Ovary (tissue), 3 donors: ENCODE measurements at regions not wholly inside any gene's neighbourhood (a gene's known extent, or its start where the extent isn't known, plus 50 kb on each side); places are given as distances from the start of the nearest gene placed in this dataset.

ENCODE experiments used
- POLR2A ChIP-seq: fragments of 450-650 bp; IDR thresholded peaks from one replicate; pipeline ENCODE4 v1.6.1; 2017; ENCODE audit warnings: antibody characterized with exemption, mild to moderate bottlenecking, moderate library complexity
- TF ChIP-seq, protein P1 (sequence below), 3 donors: fragments of 450-650 bp in 2 of 3; fragments of 200-600 bp in 1 of 3; IDR thresholded peaks; one replicate each; pipeline versions ENCODE4 v1.5.1 to v1.8.0; 2016 to 2022; ENCODE audit warnings: antibody characterized with exemption in 3 of 3, mild to moderate bottlenecking in 1 of 3
- donor health status: DM: no; HTN: no; CAD: no.

DNA sequence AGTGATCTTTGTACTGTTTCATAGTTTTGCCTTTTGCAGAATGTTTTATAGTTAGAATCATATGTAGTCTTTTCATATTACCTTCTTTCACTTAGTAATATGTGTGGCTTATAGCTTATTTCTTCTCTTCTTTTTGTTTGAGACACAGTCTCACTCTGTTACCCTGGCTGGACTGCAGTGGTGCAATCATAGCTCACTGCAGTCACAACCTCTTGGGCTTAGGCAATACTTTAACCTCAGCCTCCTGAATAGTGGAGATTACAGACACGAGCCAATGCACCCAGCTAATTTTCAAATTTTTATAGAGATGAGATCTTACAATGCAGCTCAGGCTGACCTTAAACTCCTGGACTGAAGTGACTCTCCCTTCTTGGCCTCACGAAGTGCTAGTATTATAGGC is 435.4 kb upstream of the HSFY2 start:
- TF ChIP-seq, protein P1, sequence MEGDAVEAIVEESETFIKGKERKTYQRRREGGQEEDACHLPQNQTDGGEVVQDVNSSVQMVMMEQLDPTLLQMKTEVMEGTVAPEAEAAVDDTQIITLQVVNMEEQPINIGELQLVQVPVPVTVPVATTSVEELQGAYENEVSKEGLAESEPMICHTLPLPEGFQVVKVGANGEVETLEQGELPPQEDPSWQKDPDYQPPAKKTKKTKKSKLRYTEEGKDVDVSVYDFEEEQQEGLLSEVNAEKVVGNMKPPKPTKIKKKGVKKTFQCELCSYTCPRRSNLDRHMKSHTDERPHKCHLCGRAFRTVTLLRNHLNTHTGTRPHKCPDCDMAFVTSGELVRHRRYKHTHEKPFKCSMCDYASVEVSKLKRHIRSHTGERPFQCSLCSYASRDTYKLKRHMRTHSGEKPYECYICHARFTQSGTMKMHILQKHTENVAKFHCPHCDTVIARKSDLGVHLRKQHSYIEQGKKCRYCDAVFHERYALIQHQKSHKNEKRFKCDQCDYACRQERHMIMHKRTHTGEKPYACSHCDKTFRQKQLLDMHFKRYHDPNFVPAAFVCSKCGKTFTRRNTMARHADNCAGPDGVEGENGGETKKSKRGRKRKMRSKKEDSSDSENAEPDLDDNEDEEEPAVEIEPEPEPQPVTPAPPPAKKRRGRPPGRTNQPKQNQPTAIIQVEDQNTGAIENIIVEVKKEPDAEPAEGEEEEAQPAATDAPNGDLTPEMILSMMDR (IDR thresholded peaks at IDR 0.05) = no peak
- TF ChIP-seq POLR2A = no peak
